ENCODE measurements at regions not wholly inside any gene's neighbourhood (a gene's known extent, or its start where the extent isn't known, plus 50 kb on each side); places are given as distances from the start of the nearest gene placed in this dataset.

GRCh38 chr20:6632187-6632586 lies 135.3 kb upstream of the BMP2 start:
- no peak overlapping the region for H3K4me2 ChIP-seq (ENCODE audit: low read length)
- H3K4me1 ChIP-seq (ENCODE audit: control insufficient read depth, low read length) = no peaks in the 10 kb centered on the region
- H3K36me3 ChIP-seq (ENCODE audit: control insufficient read depth, low read length) = no peaks in the 10 kb centered on the region
- H3K9me3 ChIP-seq (ENCODE audit: control insufficient read depth, insufficient read depth, low read length) = no peaks in the 10 kb centered on the region
- H3K79me2 ChIP-seq (ENCODE audit: control insufficient read depth, low read length) = no peaks in the 10 kb centered on the region
- no peaks in the 10 kb centered on the region for H3F3A ChIP-seq (ENCODE audit: control insufficient read depth, insufficient read depth)
- no peak overlapping the region for H3K4me3 ChIP-seq (ENCODE audit: low read length)
- TF ChIP-seq, protein P1, sequence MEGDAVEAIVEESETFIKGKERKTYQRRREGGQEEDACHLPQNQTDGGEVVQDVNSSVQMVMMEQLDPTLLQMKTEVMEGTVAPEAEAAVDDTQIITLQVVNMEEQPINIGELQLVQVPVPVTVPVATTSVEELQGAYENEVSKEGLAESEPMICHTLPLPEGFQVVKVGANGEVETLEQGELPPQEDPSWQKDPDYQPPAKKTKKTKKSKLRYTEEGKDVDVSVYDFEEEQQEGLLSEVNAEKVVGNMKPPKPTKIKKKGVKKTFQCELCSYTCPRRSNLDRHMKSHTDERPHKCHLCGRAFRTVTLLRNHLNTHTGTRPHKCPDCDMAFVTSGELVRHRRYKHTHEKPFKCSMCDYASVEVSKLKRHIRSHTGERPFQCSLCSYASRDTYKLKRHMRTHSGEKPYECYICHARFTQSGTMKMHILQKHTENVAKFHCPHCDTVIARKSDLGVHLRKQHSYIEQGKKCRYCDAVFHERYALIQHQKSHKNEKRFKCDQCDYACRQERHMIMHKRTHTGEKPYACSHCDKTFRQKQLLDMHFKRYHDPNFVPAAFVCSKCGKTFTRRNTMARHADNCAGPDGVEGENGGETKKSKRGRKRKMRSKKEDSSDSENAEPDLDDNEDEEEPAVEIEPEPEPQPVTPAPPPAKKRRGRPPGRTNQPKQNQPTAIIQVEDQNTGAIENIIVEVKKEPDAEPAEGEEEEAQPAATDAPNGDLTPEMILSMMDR (IDR thresholded peaks at IDR 0.05; ENCODE audit: low read depth, low read length, poor library complexity, severe bottlenecking) = no peak
- no peak for TF ChIP-seq EZH2phosphoT487 (IDR thresholded peaks at IDR 0.05; ENCODE audit: borderline replicate concordance, low read length)
- 0 out of 2 replicates have a peak, but pooled peaks cover 6% of the 10 kb centered on the region for H3K27me3 ChIP-seq (ENCODE audit: control insufficient read depth, low read length)
- H3K9me2 ChIP-seq (replicated peaks; ENCODE audit: control insufficient read depth, low read length) = no peaks in the 10 kb centered on the region
- H4K20me1 ChIP-seq (ENCODE audit: control insufficient read depth, insufficient read depth, low read depth, low read length) = no peaks in the 10 kb centered on the region
- no peak overlapping the region for H3K27ac ChIP-seq (ENCODE audit: low read depth, low read length)

DNA sequence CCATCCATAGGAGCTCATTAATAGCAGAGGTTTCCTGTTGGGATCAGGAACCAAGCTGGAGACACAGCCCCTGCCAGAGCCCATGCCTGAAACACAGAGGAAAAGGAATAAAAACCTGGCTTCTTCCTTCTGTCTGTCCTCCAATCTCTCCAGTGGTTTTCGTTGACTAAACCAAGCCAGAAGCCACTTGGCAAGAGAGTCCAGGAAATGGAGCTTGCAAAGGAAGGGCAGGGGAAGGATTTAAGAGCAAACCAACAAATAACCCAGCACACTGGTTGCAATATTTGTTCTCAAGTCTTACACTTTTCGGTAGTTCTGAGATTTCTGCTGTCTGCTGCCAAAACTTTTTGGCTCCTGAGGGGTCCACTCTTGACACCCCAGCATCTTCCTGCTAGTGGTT lies 137.0 kb upstream of the BMP2 start:
- no peaks in the 10 kb centered on the region for H3K9me2 ChIP-seq (replicated peaks; ENCODE audit: control insufficient read depth, low read length)
- no peaks in the 10 kb centered on the region for H3K9me3 ChIP-seq (ENCODE audit: control insufficient read depth, insufficient read depth, low read length)
- no peak for TF ChIP-seq EZH2phosphoT487 (IDR thresholded peaks at IDR 0.05; ENCODE audit: borderline replicate concordance, low read length)
- TF ChIP-seq, protein P1 (IDR thresholded peaks at IDR 0.05; ENCODE audit: low read depth, low read length, poor library complexity, severe bottlenecking) = no peak
- no peaks in the 10 kb centered on the region for H3F3A ChIP-seq (ENCODE audit: control insufficient read depth, insufficient read depth)
- H3K27me3 ChIP-seq (ENCODE audit: control insufficient read depth, low read length) = peaks cover 6% of the 10 kb centered on the region; the same call in 1 of the 2 replicates
- H3K4me2 ChIP-seq (ENCODE audit: low read length) = no peak overlapping the region
- H3K36me3 ChIP-seq (ENCODE audit: control insufficient read depth, low read length) = no peaks in the 10 kb centered on the region
- no peaks in the 10 kb centered on the region for H3K4me1 ChIP-seq (ENCODE audit: control insufficient read depth, low read length)
- H3K27ac ChIP-seq (ENCODE audit: low read depth, low read length) = no peak overlapping the region
- H3K79me2 ChIP-seq (ENCODE audit: control insufficient read depth, low read length) = no peaks in the 10 kb centered on the region
- H3K4me3 ChIP-seq (ENCODE audit: low read length) = no peak overlapping the region
- no peaks in the 10 kb centered on the region for H4K20me1 ChIP-seq (ENCODE audit: control insufficient read depth, insufficient read depth, low read depth, low read length)

- Histone ChIP-seq H3K9me3 (ENCODE audit: control insufficient read depth, insufficient read depth, low read length) (no peaks in the 10 kb centered on the region), H3K4me2 (ENCODE audit: low read length) (no peak overlapping the region), H3K9me2 (replicated peaks; ENCODE audit: control insufficient read depth, low read length) (no peaks in the 10 kb centered on the region), H3K4me3 (ENCODE audit: low read length) (no peak overlapping the region), H3F3A (ENCODE audit: control insufficient read depth, insufficient read depth) (no peaks in the 10 kb centered on the region), H4K20me1 (ENCODE audit: control insufficient read depth, insufficient read depth, low read depth, low read length) (no peaks in the 10 kb centered on the region), H3K79me2 (ENCODE audit: control insufficient read depth, low read length) (no peaks in the 10 kb centered on the region), H3K36me3 (ENCODE audit: control insufficient read depth, low read length) (no peaks in the 10 kb centered on the region), H3K4me1 (ENCODE audit: control insufficient read depth, low read length) (no peaks in the 10 kb centered on the region), H3K27me3 (ENCODE audit: control insufficient read depth, low read length) (peaks cover 6% of the 10 kb centered on the region; the same call in 1 of the 2 replicates), H3K27ac (ENCODE audit: low read depth, low read length) (no peak overlapping the region)
- TF ChIP-seq EZH2phosphoT487 (IDR thresholded peaks at IDR 0.05; ENCODE audit: borderline replicate concordance, low read length) = no peak
- TF ChIP-seq, protein P1 (IDR thresholded peaks at IDR 0.05; ENCODE audit: low read depth, low read length, poor library complexity, severe bottlenecking) = no peak
Measured at GRCh38 chr20:6629564-6629963, 137.9 kb upstream of the BMP2 start.
